ENCODE measurements at regions not wholly inside any gene's neighbourhood (a gene's known extent, or its start where the extent isn't known, plus 50 kb on each side); places are given as distances from the start of the nearest gene placed in this dataset.
"Not testable (repeated sequence)": the region's sequence is repeated elsewhere in the genome, so short reads cannot be mapped to it uniquely, and the experiment has no call there.

- not testable (repeated sequence) for TF ChIP-seq CTCF (IDR thresholded peaks at IDR 0.05); EZH2 (IDR thresholded peaks at IDR 0.05; ENCODE audit: borderline replicate concordance, insufficient read depth, low read depth, low read length, poor library complexity, severe bottlenecking)
These were observed 158.5 kb upstream of the GNAI1 start for GRCh38 chr7:79975986-79976710.

All from B cell (primary cell).